Activated CD8-positive, alpha-beta memory T cell treated with anti-CD3 and anti-CD28 coated beads for 1 hour (primary cell): ENCODE measurements at regions not wholly inside any gene's neighbourhood (a gene's known extent, or its start where the extent isn't known, plus 50 kb on each side); places are given as distances from the start of the nearest gene placed in this dataset.

Experiments used
- DNase-seq, 2 donors: peaks; one replicate each; pipeline ENCODE4 v3.0.0-alpha.2; 2020; ENCODE audit warnings: low read depth in 1 of 2; ENCODE audit errors: extremely low read depth in 1 of 2

GRCh38 chr13:99436686-99437416 is 64.4 kb upstream of the TM9SF2 start:
- DNase-seq: peak; percentile 90 to 91

DNA sequence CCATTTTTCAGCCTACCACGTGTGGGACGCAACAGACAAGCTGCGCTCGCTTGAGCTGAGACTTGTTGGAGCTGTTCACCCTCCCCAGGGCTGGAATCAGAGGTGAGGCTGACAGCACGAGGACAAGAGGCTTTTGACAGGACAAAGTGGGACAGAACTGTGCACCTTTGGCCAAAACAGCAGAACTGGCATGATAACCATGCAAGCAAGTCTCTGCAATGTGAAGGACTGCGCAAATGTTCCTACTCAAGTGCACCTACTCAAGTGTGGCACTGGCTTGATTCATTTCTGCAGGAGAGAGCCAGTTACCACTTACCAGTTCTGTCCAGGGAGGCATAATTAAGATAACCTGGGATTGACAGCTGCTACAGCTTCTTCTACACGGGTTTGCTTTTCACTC is 62.2 kb upstream of the TM9SF2 start:
- DNase-seq: no peak

- DNase-seq: no peak
Measured at GRCh38 chr13:99439850-99440604, 61.2 kb upstream of the TM9SF2 start.

DNA sequence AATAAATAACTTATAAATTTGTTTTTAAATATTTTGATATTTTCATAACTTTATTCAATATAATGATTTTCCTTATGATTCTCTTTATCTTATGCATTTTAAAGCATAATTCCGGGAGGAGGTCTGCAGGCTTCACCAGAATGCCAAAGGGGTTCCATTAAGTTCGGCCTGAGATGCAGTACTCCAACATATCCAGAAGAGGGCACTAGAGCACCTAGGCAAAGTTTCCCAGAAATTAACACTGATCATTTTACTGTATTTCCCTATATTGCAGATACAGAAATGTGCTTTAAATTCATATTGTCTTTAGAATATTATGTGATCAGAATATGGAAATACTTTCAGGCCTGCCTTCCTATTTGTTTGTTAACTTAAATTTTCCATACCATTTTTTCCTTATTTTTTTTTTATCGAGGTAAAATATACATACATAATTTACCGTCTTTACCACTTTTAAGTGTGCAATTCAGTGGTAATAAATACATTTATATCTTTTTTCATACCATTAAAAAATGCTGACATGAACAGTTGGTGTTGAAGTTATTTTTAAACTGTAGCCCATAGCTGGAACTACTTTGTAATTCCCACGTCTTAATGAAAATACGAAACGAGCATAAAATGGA is 58.9 kb upstream of the TM9SF2 start:
- no peak for DNase-seq

DNA sequence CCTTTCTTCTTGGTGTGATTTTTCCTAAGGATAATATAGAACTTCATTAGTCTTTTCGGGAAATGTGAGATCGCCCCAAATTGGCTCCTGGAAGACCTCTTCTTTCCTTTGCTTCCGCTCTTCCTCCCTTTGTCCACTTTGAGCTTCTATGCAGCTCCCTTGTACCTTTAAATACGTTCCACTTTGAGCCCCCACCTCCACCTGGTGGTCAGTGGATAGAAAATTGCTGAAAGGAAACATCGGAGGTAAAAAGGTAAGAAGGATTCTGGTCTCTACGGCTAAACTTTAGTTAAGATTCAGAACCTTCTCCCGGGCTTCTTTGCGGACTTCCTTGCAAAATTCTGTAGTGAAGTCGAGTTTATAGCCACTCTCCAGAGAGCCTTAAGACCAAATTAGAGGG is 55.0 kb upstream of the TM9SF2 start:
- DNase-seq: no peak

GRCh38 chr13:99448546-99448945 is 52.7 kb upstream of the TM9SF2 start:
- no peak for DNase-seq

GRCh38 chr13:99450416-99450815 is 50.9 kb upstream of the TM9SF2 start:
- DNase-seq: no peak
